SK-N-SH treated with all-trans-retinoic acid at 6 μM for 48 hours (cell line): ENCODE measurements at regions not wholly inside any gene's neighbourhood (a gene's known extent, or its start where the extent isn't known, plus 50 kb on each side); places are given as distances from the start of the nearest gene placed in this dataset.

Experiments used
- ATAC-seq: fragments of 200-7000 bp; cut with Tn5 transposase; 3 replicates; pipeline ENCODE4 v1.9.1; 2020; ENCODE audit warnings: mild to moderate bottlenecking, moderate library complexity
- ARNTL ChIP-seq: fragments of 450-650 bp; formaldehyde crosslinking; IDR thresholded peaks from 2 replicates; pipeline ENCODE4 v1.5.0; 2020; ENCODE audit warnings: low read depth, mild to moderate bottlenecking, moderate library complexity, borderline replicate concordance
- BACH2 ChIP-seq: fragments of 250-450 bp; sonication (Bioruptor Pico); IDR thresholded peaks from 2 replicates; pipeline ENCODE4 v1.9.0; 2021; ENCODE audit warnings: mild to moderate bottlenecking, borderline replicate concordance
- CSDC2 ChIP-seq: fragments of 250-450 bp; sonication (Bioruptor Pico); IDR thresholded peaks from 2 replicates; pipeline ENCODE4 v1.5.0; 2020; ENCODE audit warnings: mild to moderate bottlenecking, moderate library complexity
- CSRNP3 ChIP-seq: fragments of 250-450 bp; sonication (Bioruptor Pico); IDR thresholded peaks from 2 replicates; pipeline ENCODE4 v1.5.1; 2021; ENCODE audit warnings: mild to moderate bottlenecking, moderate library complexity
- ESRRG ChIP-seq: fragments of 250-450 bp; sonication (Bioruptor Pico); IDR thresholded peaks from 2 replicates; pipeline ENCODE4 v1.6.1; 2021; ENCODE audit warnings: mild to moderate bottlenecking
- GLIS3 ChIP-seq: fragments of 250-450 bp; sonication (Bioruptor Pico); IDR thresholded peaks from 2 replicates; pipeline ENCODE4 v1.5.0; 2020; ENCODE audit warnings: mild to moderate bottlenecking, moderate library complexity
- OSR1 ChIP-seq: fragments of 250-450 bp; sonication (Bioruptor Pico); IDR thresholded peaks from 2 replicates; pipeline ENCODE4 v1.8.0; 2022; ENCODE audit warnings: moderate library complexity, mild to moderate bottlenecking, inconsistent platforms
- PATZ1 ChIP-seq: fragments of 250-450 bp; sonication (Bioruptor Pico); IDR thresholded peaks from 2 replicates; pipeline ENCODE4 v1.8.0; 2020; ENCODE audit warnings: mild to moderate bottlenecking, moderate library complexity, borderline replicate concordance
- POU6F1 ChIP-seq: fragments of 250-450 bp; sonication (Bioruptor Pico); IDR thresholded peaks from 2 replicates; pipeline ENCODE4 v1.8.0; 2021; ENCODE audit warnings: low read depth, mild to moderate bottlenecking, moderate library complexity, borderline replicate concordance
- PPARA ChIP-seq: fragments of 250-450 bp; sonication (Bioruptor Pico); IDR thresholded peaks from 2 replicates; pipeline ENCODE4 v1.5.0; 2020; ENCODE audit warnings: mild to moderate bottlenecking, borderline replicate concordance
- RARB ChIP-seq: fragments of 250-450 bp; sonication (Bioruptor Pico); IDR thresholded peaks from 2 replicates; pipeline ENCODE4 v1.8.0; 2021; ENCODE audit warnings: mild to moderate bottlenecking, moderate library complexity
- TCF4 ChIP-seq: fragments of 250-450 bp; sonication (Bioruptor Pico); IDR thresholded peaks from 2 replicates; pipeline ENCODE4 v1.8.0; 2021; ENCODE audit warnings: mild to moderate bottlenecking, moderate library complexity, borderline replicate concordance
- TSHZ2 ChIP-seq: fragments of 250-450 bp; sonication (Bioruptor Pico); IDR thresholded peaks from 2 replicates; pipeline ENCODE4 v1.5.0; 2020; ENCODE audit warnings: mild to moderate bottlenecking, moderate library complexity
- ZC3H10 ChIP-seq: fragments of 250-450 bp; sonication (Bioruptor Pico); IDR thresholded peaks from 2 replicates; pipeline ENCODE4 v1.5.1; 2021; ENCODE audit warnings: mild to moderate bottlenecking, moderate library complexity
- ZFP3 ChIP-seq: fragments of 250-450 bp; sonication (Bioruptor Pico); IDR thresholded peaks from 2 replicates; pipeline ENCODE4 v1.5.0; 2020; ENCODE audit warnings: mild to moderate bottlenecking, moderate library complexity
- ZNF8 ChIP-seq: fragments of 450-650 bp; formaldehyde crosslinking; IDR thresholded peaks from 2 replicates; pipeline ENCODE4 v1.5.0; 2020; ENCODE audit warnings: mild to moderate bottlenecking, moderate library complexity

GRCh38 chr2:121159291-121160071 lies 125.5 kb downstream of the TFCP2L1 start:
- no peak for TF ChIP-seq CSRNP3 (CRISPR knock-in tag)
- no peak for TF ChIP-seq TSHZ2 (CRISPR knock-in tag)
- no peak for TF ChIP-seq ESRRG (CRISPR knock-in tag)
- TF ChIP-seq ZC3H10 (CRISPR knock-in tag): no peak
- no peak for TF ChIP-seq TCF4 (CRISPR knock-in tag)
- TF ChIP-seq BACH2 (CRISPR knock-in tag): no peak
- no peak for TF ChIP-seq ZNF8 (CRISPR knock-in tag)
- TF ChIP-seq POU6F1: no peak
- TF ChIP-seq ZFP3 (CRISPR knock-in tag): no peak
- no peak for ATAC-seq

- no peak for TF ChIP-seq ESRRG (CRISPR knock-in tag)
- TF ChIP-seq CSDC2: no peak
- TF ChIP-seq TSHZ2 (CRISPR knock-in tag): no peak
- no peak for TF ChIP-seq CSRNP3 (CRISPR knock-in tag)
- no peak for TF ChIP-seq ARNTL
- no peak for TF ChIP-seq GLIS3 (CRISPR knock-in tag)
- TF ChIP-seq PPARA (CRISPR knock-in tag): no peak
- TF ChIP-seq OSR1 (CRISPR knock-in tag): no peak
- TF ChIP-seq BACH2 (CRISPR knock-in tag): no peak
- no peak for TF ChIP-seq PATZ1
- no peak for TF ChIP-seq RARB (CRISPR knock-in tag)
- no peak for TF ChIP-seq ZFP3 (CRISPR knock-in tag)
- no peak for TF ChIP-seq POU6F1
- no peak for TF ChIP-seq ZC3H10 (CRISPR knock-in tag)
- no peak for ATAC-seq
Observed at GRCh38 chr2:121160366-121160765, 124.6 kb downstream of the TFCP2L1 start.
